Keratinocyte (primary cell): ENCODE measurements at regions not wholly inside any gene's neighbourhood (a gene's known extent, or its start where the extent isn't known, plus 50 kb on each side); places are given as distances from the start of the nearest gene placed in this dataset.

Experiments
- DNase-seq: peaks from one replicate; pipeline ENCODE4 v3.0.0-alpha.2; 2011; ENCODE audit warnings: low read depth, missing footprints, low spot score
- FAIRE-seq: peaks from 2 replicates; lab custom pipeline; 2011; peaks lifted over from hg19 to GRCh38; lab: Jason Lieb, UNC
- H2AFZ ChIP-seq: 2 replicates; pipeline ENCODE4 v1.6.0; 2012; ENCODE audit warnings: low read length, control low read depth, inconsistent platforms; ENCODE audit not compliant: control insufficient read depth
- H3K27ac ChIP-seq: 2 replicates; pipeline ENCODE4 v1.5.1; 2011; ENCODE audit warnings: low read length; ENCODE audit not compliant: control insufficient read depth, insufficient read depth
- H3K27me3 ChIP-seq: 3 replicates; pipeline ENCODE4 v1.6.0; 2011; ENCODE audit warnings: low read length; ENCODE audit not compliant: control insufficient read depth, insufficient read depth; ENCODE audit errors: extremely low read depth
- H3K36me3 ChIP-seq, 2 experiments: 2 replicates in 1 of 2; 3 replicates in 1 of 2; pipeline ENCODE4 v1.5.1; 2011; ENCODE audit warnings: low read length in 2 of 2, mild to moderate bottlenecking in 1 of 2; ENCODE audit not compliant: control insufficient read depth in 2 of 2, insufficient read depth in 2 of 2; ENCODE audit errors: extremely low read depth in 1 of 2
- H3K4me1 ChIP-seq: 3 replicates; pipeline ENCODE4 v1.5.1; 2011; ENCODE audit warnings: low read length; ENCODE audit not compliant: control insufficient read depth, insufficient read depth; ENCODE audit errors: extremely low read depth
- H3K4me2 ChIP-seq: 3 replicates; pipeline ENCODE4 v1.6.0; 2011; ENCODE audit warnings: low read depth, low read length; ENCODE audit not compliant: control insufficient read depth, insufficient read depth; ENCODE audit errors: extremely low read depth
- H3K4me3 ChIP-seq, 3 experiments: fragments of 200-600 bp in 1 of 3; sonication (generic) in 1 of 3; 2 replicates in 2 of 3; 3 replicates in 1 of 3; pipeline ENCODE4 v1.5.1; 2011 to 2016; ENCODE audit warnings: low read length in 3 of 3, mild to moderate bottlenecking in 3 of 3, control low read depth in 2 of 3, inconsistent platforms in 1 of 3, low read depth in 1 of 3, mixed read lengths in 1 of 3, mixed run types in 1 of 3, moderate library complexity in 1 of 3; ENCODE audit not compliant: control insufficient read depth in 2 of 3, insufficient read depth in 2 of 3; ENCODE audit errors: extremely low read depth in 1 of 3
- H3K79me2 ChIP-seq: 2 replicates; pipeline ENCODE4 v1.6.0; 2012; ENCODE audit warnings: low read length; ENCODE audit not compliant: control insufficient read depth, insufficient read depth
- H3K9ac ChIP-seq: 3 replicates; pipeline ENCODE4 v1.6.0; 2011; ENCODE audit warnings: low read length; ENCODE audit not compliant: control insufficient read depth, insufficient read depth; ENCODE audit errors: extremely low read depth
- H3K9me1 ChIP-seq: 3 replicates; pipeline ENCODE4 v1.6.0; 2011; ENCODE audit warnings: low read length; ENCODE audit not compliant: control insufficient read depth, insufficient read depth; ENCODE audit errors: extremely low read depth
- H3K9me3 ChIP-seq: 2 replicates; pipeline ENCODE4 v1.5.1; 2012; ENCODE audit warnings: low read depth, low read length; ENCODE audit not compliant: control insufficient read depth
- H4K20me1 ChIP-seq: 3 replicates; pipeline ENCODE4 v1.6.0; 2011; ENCODE audit warnings: low read length; ENCODE audit not compliant: control insufficient read depth, insufficient read depth; ENCODE audit errors: extremely low read depth
- EZH2 ChIP-seq: IDR thresholded peaks from one replicate; pipeline ENCODE4 v1.6.1; 2012; ENCODE audit warnings: inconsistent platforms, mild to moderate bottlenecking, low read length, moderate library complexity
- dilution Hi-C: fragments of 300-500 bp; cut with MboI; formaldehyde crosslinking; loops from one replicate; pipeline ENCODE4 v1.7.0; 2020; ENCODE audit warnings: low sequenced_read_pairs; ENCODE audit not compliant: extremely low pct_ligation_motif_present
- TF ChIP-seq, protein P1 (sequence below), 3 experiments: IDR thresholded peaks in 1 of 3; conservative IDR thresholded peaks in 1 of 3; optimal IDR thresholded peaks in 1 of 3; 2 replicates in 2 of 3; 3 replicates in 1 of 3; pipeline versions ENCODE3 to v1.5.1; 2011; ENCODE audit warnings: low read length in 3 of 3, mild to moderate bottlenecking in 3 of 3, moderate library complexity in 2 of 3, control low read depth in 1 of 3, inconsistent platforms in 1 of 3; ENCODE audit not compliant: insufficient read depth in 2 of 3; ENCODE audit errors: extremely low read depth in 1 of 3

DNA sequence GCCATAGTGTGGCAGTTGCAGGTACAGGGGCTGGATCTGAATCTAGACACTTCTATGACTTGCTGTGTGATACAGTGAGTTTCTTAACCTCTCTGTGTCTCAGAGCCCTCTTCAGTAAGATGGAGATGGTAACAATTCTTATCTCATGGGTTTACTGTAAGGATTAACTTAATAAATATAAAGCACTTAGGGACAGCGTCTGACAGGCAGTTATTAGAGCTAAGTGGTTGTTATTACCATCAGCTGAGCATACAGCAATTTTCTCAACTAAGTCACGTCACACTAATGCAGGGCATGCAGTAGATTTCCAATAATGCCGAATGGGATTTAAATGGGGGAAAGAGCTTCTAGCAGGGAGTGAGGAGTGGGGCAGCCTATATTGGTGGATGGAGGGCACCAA is 162.6 kb downstream of the SH2D4B start:
- dilution Hi-C loops = no loop called here
- no peak overlapping the region for H3K27ac ChIP-seq

DNA sequence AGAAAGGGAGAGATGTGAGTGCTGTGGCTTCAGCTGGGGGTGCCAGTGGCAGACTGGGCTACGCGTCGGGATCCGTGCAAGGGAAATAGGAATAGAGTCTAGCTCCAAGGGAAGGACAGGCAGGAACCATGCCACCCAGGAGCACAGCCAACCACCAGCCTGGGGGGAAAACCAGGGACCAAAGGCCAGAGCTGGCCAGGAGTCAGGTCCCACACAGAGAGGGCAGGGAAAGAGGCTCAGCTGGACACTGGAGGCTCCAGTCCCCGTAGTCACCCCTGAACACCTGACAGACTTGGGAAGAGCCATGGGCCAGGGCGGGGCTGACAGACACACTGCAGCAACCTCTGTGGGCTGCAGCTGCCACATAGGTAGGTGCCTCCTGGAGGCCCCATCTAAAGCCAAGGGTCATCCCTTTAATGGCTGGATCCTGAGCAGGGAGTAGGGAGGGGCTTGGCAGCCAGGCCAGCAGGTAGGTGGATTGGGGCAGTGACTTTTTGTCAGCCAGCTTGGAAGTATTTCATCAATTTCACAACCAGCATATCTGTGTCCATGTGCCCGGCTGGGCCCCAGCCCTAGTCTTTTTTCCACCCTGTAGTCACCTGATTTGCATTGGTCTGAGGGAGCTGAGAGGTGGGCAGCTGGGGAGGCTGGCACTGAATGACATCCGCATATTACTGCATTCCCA is 163.2 kb downstream of the SH2D4B start:
- no peak overlapping the region for H3K9ac ChIP-seq

More for the DNA sequence above, 162.6 kb downstream of the SH2D4B start:
- no peaks in the 10 kb centered on the region for H3K79me2 ChIP-seq
- no peak overlapping the region for H3K4me2 ChIP-seq
- H3K36me3 ChIP-seq = no peaks in the 10 kb centered on the region
- H3K9me1 ChIP-seq = no peaks in the 10 kb centered on the region
- H3K4me3 ChIP-seq = no peak overlapping the region
- DNase-seq (no peak), FAIRE-seq (no peak)
- no peak overlapping the region for H2AFZ ChIP-seq
- no peak for TF ChIP-seq EZH2
- TF ChIP-seq, protein P1, sequence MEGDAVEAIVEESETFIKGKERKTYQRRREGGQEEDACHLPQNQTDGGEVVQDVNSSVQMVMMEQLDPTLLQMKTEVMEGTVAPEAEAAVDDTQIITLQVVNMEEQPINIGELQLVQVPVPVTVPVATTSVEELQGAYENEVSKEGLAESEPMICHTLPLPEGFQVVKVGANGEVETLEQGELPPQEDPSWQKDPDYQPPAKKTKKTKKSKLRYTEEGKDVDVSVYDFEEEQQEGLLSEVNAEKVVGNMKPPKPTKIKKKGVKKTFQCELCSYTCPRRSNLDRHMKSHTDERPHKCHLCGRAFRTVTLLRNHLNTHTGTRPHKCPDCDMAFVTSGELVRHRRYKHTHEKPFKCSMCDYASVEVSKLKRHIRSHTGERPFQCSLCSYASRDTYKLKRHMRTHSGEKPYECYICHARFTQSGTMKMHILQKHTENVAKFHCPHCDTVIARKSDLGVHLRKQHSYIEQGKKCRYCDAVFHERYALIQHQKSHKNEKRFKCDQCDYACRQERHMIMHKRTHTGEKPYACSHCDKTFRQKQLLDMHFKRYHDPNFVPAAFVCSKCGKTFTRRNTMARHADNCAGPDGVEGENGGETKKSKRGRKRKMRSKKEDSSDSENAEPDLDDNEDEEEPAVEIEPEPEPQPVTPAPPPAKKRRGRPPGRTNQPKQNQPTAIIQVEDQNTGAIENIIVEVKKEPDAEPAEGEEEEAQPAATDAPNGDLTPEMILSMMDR (optimal IDR thresholded peaks at IDR 0.05 in 1 of 3, IDR thresholded peaks at IDR 0.05 in 1 of 3, conservative IDR thresholded peaks at IDR 0.05 in 1 of 3; ENCODE audit: extremely low read depth in 1 of 3, insufficient read depth in 2 of 3, low read length in 3 of 3) = no peak
- H4K20me1 ChIP-seq = no peaks in the 10 kb centered on the region
- H3K27me3 ChIP-seq = no peaks in the 10 kb centered on the region
- H3K9me3 ChIP-seq = no peaks in the 10 kb centered on the region
- no peaks in the 10 kb centered on the region for H3K4me1 ChIP-seq
- no peak overlapping the region for H3K9ac ChIP-seq

More for the DNA sequence above, 163.2 kb downstream of the SH2D4B start:
- H3K27ac ChIP-seq = no peak overlapping the region
- no peaks in the 10 kb centered on the region for H3K27me3 ChIP-seq
- H3K36me3 ChIP-seq = no peaks in the 10 kb centered on the region
- DNase-seq (no peak), FAIRE-seq (no peak)
- dilution Hi-C loops = no loop called here
- H3K4me1 ChIP-seq = no peaks in the 10 kb centered on the region
- no peak overlapping the region for H3K4me2 ChIP-seq
- no peak overlapping the region for H3K4me3 ChIP-seq
- H3K79me2 ChIP-seq = no peaks in the 10 kb centered on the region
- H4K20me1 ChIP-seq = no peaks in the 10 kb centered on the region
- TF ChIP-seq, protein P1 (optimal IDR thresholded peaks at IDR 0.05 in 1 of 3, IDR thresholded peaks at IDR 0.05 in 1 of 3, conservative IDR thresholded peaks at IDR 0.05 in 1 of 3; ENCODE audit: extremely low read depth in 1 of 3, insufficient read depth in 2 of 3, low read length in 3 of 3) = no peak
- no peak for TF ChIP-seq EZH2
- no peak overlapping the region for H2AFZ ChIP-seq
- H3K9me1 ChIP-seq = no peaks in the 10 kb centered on the region
- H3K9me3 ChIP-seq = no peaks in the 10 kb centered on the region
